Epithelial cell of proximal tubule (primary cell): ENCODE measurements at regions not wholly inside any gene's neighbourhood (a gene's known extent, or its start where the extent isn't known, plus 50 kb on each side); places are given as distances from the start of the nearest gene placed in this dataset.

Source experiments
- DNase-seq: peaks from one replicate; pipeline ENCODE4 v3.0.0-alpha.2; 2011; ENCODE audit warnings: low read depth
- H3K4me3 ChIP-seq: 2 replicates; pipeline ENCODE4 v1.5.1; 2011; ENCODE audit warnings: low read depth, mild to moderate bottlenecking, low read length
- TF ChIP-seq, protein P1 (sequence below): conservative IDR thresholded peaks from 2 replicates; pipeline ENCODE4 v1.5.1; 2012; ENCODE audit warnings: low read depth, mild to moderate bottlenecking, low read length

DNA sequence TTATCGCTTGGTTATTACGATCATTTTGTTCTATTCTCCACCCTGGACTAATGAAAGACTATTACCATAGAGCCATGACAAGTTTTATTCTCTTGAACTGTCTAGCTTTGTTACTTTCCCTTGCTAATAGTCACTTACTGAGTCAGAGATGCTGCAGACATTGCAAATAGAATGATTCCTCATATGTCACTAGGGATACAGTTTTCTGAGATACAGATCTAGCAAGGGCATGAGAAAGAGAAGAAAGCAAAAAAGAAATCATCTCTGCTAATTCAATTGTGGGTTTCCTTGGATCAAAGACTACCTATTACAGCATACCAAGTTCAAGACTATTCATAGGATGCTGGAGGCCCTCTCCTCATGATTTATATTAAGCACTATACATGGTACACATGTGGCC lies 204.3 kb downstream of the MBL2 start:
- H3K4me3 ChIP-seq: no peak overlapping the region
- TF ChIP-seq, protein P1, sequence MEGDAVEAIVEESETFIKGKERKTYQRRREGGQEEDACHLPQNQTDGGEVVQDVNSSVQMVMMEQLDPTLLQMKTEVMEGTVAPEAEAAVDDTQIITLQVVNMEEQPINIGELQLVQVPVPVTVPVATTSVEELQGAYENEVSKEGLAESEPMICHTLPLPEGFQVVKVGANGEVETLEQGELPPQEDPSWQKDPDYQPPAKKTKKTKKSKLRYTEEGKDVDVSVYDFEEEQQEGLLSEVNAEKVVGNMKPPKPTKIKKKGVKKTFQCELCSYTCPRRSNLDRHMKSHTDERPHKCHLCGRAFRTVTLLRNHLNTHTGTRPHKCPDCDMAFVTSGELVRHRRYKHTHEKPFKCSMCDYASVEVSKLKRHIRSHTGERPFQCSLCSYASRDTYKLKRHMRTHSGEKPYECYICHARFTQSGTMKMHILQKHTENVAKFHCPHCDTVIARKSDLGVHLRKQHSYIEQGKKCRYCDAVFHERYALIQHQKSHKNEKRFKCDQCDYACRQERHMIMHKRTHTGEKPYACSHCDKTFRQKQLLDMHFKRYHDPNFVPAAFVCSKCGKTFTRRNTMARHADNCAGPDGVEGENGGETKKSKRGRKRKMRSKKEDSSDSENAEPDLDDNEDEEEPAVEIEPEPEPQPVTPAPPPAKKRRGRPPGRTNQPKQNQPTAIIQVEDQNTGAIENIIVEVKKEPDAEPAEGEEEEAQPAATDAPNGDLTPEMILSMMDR: no peak
- no peak for DNase-seq

DNA sequence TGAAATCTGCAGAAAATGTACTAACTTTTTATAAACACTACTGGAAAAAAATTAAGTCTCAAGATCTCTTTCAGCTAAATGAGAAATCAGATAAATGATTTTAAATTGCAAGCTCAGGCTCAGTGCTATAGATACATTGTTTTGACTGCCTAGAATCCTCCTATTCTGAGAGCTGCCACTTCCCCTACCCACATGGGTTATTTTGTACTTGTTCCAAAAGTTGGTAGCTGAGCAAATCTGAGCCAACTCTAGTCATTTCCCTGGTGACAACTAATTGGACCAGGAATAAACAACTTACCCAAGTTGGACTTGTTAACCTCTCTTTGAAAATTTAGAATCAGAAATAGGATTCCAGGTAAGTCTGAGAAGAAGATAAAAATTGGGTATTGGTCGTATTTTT lies 202.1 kb downstream of the MBL2 start:
- no peak for DNase-seq
- TF ChIP-seq, protein P1: no peak
- H3K4me3 ChIP-seq: no peak overlapping the region

DNA sequence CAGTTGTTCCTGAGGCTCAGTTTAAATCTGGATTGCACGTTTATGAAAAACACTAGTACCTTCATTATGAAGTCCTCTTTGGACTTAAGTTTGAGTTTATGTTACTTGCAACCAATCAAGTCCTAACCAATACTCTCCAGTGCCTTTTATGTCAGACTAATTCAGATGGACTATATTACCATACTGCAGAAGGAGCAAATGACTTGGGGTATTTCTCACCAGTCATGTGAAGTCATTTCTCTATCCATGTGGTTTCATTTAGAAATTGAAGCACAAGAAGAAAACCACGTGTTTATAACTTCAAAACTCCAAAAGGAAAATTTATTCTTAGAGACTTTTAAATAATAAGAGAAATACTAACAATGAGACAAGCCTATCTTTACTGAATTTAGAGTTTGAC lies 201.6 kb downstream of the MBL2 start:
- H3K4me3 ChIP-seq: no peak overlapping the region
- TF ChIP-seq, protein P1: no peak
- no peak for DNase-seq

DNA sequence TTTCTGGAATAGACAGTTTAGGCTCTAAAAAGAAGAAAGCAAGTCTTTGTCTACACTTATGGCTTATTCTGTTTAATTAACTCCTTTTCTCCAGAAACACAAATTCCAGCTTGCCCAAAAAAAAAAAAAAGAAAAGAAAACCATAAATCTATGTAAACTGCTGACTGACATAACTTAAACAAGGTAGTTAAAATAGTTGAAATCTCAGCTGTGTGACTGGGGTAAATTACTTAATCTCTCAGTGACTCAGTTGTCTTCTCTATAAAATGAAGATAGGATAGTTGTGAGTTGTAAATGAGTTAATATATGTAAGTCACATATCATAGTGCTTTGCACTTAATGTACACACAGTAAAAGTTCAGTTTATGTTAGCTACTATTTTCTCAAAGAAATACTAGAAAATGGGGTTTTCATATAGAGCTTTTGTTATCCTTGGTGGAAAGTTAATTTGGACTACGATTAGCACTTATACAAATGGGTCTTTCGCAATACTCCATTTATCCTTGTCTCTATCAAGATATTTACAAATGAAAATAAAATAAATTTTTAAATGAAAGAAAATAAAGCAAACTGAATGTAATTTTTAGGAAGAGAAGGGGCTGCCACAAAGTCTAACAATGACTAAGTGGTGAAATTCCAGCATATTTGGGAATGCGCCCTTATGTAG lies 200.9 kb downstream of the MBL2 start:
- TF ChIP-seq, protein P1: no peak
- no peak for DNase-seq
- no peak overlapping the region for H3K4me3 ChIP-seq

DNA sequence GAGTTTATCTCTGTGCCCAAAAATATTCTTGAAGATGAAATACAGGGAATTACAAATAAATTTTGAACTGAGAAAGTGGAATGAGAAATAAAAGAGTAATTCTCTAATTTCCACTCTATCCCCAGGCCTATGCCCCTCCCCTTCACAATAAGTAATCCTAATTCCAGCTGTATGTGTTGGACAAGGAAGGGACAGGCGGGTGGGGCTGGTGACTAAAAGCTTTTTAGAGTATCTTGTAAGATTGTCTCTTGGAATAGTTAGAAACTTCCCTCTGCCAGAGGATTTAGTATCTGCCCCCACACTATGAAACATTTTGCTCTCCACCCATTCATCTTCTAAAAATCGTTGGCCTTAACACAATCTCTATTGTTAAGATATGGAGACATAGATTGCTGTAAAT lies 199.2 kb downstream of the MBL2 start:
- DNase-seq: no peak
- H3K4me3 ChIP-seq: no peak overlapping the region
- TF ChIP-seq, protein P1: no peak

DNA sequence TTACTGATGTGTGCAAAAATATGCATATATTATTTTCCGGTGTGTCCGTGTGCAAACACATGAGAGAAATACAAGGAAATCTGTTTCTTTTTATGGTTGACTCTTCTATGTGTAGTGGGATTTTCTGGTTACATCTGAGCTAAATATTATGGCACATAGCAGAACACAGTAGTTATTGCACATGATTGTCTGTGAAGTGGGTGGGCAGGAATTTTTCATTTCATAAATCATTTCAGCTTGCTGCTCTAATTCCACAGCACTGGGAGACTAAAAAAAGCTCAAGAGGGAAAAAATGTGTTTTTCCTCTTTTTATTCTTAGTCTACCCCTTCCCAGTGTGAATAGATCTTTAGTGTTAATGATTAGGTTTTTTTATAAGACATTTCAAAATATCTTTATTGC lies 197.9 kb downstream of the MBL2 start:
- TF ChIP-seq, protein P1: no peak
- H3K4me3 ChIP-seq: no peak overlapping the region
- no peak for DNase-seq

DNA sequence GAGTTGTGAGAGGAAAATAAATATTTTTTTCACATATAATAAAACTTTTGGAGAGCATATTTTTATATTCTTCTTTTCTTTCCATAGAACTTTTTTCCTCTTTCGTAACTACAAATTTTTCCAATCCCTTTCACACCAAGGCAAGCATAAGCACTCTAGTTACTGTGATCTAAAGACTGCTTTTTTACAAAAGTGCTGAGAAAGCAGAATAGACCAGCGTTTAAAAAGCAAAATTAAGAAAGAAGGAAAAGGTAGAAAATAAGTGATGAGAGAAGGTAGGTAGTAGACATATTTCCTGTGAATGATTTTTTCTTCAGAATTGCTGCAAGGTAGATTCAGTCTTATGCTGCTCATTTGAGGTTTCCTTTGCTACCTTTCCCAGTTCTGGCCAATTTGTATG lies 195.5 kb downstream of the MBL2 start:
- TF ChIP-seq, protein P1: no peak
- DNase-seq: no peak
- H3K4me3 ChIP-seq: no peak overlapping the region
